ENCODE measurements at regions not wholly inside any gene's neighbourhood (a gene's known extent, or its start where the extent isn't known, plus 50 kb on each side); places are given as distances from the start of the nearest gene placed in this dataset.
"Not testable (repeated sequence)": the region's sequence is repeated elsewhere in the genome, so short reads cannot be mapped to it uniquely, and the experiment has no call there.

DNA sequence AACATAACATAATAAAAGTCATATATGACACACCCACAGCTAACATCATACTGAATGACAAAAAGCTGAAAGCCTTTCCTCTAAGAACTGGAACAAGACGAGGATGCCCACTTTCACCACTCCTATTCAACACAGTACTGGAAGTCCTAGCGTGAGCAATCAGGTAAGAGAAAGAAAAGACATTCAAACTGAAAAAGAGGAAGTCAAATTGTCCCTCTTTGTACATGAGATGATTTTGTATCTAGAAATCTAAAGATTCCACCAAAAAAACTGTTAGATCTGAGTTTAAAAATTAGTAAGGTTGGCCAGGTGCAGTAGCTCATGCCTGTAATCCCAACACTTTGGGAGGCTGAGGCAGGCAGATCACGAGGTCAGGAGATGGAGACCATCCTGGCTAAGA is 70.1 kb upstream of the PROKR2 start:
- DNase-seq: not testable (repeated sequence)

DNA sequence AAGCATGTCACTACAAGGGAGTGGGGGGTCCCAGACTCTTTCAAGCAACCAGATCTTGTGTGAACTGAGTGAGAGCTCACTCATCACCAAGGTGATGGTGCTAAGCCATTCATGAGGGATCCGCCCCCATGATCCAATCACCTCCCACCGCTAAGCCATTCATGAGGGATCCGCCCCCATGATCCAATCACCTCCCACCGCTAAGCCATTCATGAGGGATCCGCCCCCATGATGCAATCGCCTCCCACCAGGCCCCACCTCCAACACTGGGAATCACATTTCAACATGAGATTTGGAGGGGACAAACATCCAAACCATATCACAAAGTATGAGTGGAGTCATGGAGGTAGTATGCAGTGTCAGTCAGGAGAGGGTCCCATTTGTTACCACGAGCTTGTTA is 64.8 kb upstream of the PROKR2 start:
- not testable (repeated sequence) for DNase-seq

GRCh38 chr20:5377484-5377883 is 60.7 kb upstream of the PROKR2 start:
- no peak for DNase-seq

DNA sequence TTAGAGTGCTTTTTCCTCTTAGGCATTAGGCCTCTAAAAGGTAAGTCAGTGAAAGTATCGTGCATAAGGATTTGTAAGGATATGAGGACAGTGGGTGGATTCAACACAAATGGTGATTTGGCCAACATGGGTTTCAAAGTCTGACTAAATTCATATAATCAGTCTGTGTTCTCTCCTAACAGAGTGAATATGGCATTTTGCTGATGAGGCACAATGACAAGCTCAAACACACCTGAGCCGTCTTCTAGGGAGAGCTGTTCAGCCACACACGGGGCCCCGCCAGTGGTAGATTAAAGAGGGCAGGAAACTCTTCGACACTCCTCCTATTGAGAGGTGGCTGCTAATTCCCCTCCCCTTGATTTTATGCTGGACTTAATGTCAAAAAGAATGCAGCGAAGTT is 59.5 kb upstream of the PROKR2 start:
- DNase-seq: no peak

DNA sequence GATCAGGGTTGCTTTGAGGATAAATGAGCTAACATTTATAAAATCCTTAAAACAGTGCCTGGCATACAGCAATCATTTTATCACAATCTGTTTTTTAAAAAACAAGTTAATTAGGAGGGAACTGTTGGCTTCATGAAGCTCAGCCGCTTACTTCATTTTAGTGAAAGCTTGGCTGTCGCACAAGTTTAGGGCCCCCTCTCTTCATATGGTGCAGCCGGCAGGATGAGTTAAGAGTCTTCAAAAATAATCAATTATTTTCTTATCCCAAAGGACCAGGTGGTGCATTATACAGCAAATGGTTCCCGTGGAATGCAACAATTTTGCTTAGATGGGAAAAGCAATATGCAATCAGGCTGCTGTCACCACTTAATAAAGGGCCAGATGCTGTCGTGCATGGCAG is 57.4 kb upstream of the PROKR2 start:
- DNase-seq: no peak

DNA sequence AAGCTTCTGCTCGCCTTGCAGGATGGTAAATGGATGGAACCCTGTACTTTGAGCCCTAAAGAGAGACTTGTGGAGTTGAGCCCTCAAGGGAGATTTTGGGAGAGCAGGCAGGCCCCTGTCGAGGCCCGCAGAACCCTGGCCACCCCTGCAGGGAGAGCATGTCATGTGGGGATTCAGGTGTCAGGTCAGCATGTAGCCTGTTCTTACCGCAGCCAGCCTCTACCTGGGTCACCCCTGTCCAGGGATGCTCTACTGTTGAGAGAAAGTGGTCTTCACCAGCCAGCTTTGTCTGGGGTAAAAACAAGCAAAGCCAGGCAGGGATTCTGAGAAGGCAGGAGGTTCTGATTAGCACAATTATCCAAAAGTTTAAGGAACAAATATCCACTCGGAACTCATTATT is 55.6 kb upstream of the PROKR2 start:
- DNase-seq: no peak

- no peak for DNase-seq
Observed at GRCh38 chr20:5369629-5370028, 52.9 kb upstream of the PROKR2 start.
